ENCODE measurements at regions not wholly inside any gene's neighbourhood (a gene's known extent, or its start where the extent isn't known, plus 50 kb on each side); places are given as distances from the start of the nearest gene placed in this dataset.

GRCh38 chr20:19022118-19022575, 190.3 kb upstream of the SLC24A3 start:
- no peak for TF ChIP-seq EZH2 (IDR thresholded peaks at IDR 0.05)
- TF ChIP-seq FOXP2 (optimal IDR thresholded peaks at IDR 0.05; ENCODE audit: control extremely low read depth, extremely low read length, insufficient read depth), result no peak
- no peak for TF ChIP-seq POLR2AphosphoS5 (IDR thresholded peaks at IDR 0.05; ENCODE audit: borderline replicate concordance, low read depth, low read length)
- DNase-seq (ENCODE audit: low read depth, low spot score), result no peak
- H3K4me3 ChIP-seq, result no peak overlapping the region
- H3K9ac ChIP-seq (ENCODE audit: insufficient read length), result no peak overlapping the region
- no peaks in the 10 kb centered on the region for H3K9me3 ChIP-seq (ENCODE audit: low read depth, low read length)
- H3K27ac ChIP-seq, result no peak overlapping the region
- no peaks in the 10 kb centered on the region for H3K36me3 ChIP-seq (ENCODE audit: insufficient read depth, low read length)

- Histone ChIP-seq H3K9ac (ENCODE audit: insufficient read length) (no peak overlapping the region), H3K36me3 (ENCODE audit: insufficient read depth, low read length) (no peaks in the 10 kb centered on the region), H3K4me3 (no peak overlapping the region), H3K9me3 (ENCODE audit: low read depth, low read length) (no peaks in the 10 kb centered on the region), H3K27ac (no peak overlapping the region)
- no peak for DNase-seq (ENCODE audit: low read depth, low spot score)
- TF ChIP-seq POLR2AphosphoS5 (IDR thresholded peaks at IDR 0.05; ENCODE audit: borderline replicate concordance, low read depth, low read length) (no peak), FOXP2 (optimal IDR thresholded peaks at IDR 0.05; ENCODE audit: control extremely low read depth, extremely low read length, insufficient read depth) (no peak), EZH2 (IDR thresholded peaks at IDR 0.05) (no peak)
These were observed 189.5 kb upstream of the SLC24A3 start for GRCh38 chr20:19022791-19023448.

DNA sequence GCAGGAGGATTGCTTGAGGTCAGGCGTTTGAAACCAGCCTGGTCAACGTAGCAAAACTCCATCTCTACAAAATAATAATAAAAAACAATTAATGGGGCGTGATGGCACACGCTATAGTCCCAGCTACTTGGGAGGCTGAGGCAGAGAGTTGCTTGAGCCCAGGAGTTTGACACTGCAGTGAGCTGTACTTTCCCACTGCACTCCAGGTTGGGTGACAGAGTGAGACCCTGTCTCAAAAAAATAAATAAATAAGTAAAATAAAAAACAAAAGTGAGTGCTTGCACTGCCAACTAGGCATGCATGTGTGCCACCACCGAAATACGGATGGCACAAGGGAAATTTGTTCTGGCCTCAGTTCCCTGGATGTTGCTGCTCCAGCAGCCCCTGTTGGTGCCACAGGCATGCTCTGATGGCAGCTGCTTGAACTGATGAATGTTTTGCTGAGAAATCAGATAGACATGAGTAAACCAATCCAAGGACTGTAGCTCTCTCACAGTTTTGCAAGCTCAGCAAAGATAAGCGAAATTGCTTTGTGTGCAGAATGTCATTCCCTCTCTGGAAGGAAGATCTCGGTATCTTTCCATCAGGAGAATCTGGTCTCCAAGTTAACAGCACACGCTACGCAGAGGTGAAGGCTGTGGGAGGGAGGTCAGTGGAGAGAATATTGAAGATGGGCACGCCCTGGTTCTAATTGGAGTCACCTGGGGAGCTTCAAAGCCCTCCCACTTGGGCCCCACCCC, 188.0 kb upstream of the SLC24A3 start:
- Histone ChIP-seq H3K4me3 (peak overlapping the region; percentile 2; the same call in 1 of the 2 replicates), H3K9me3 (ENCODE audit: low read depth, low read length) (no peaks in the 10 kb centered on the region), H3K27ac (no peak overlapping the region), H3K9ac (ENCODE audit: insufficient read length) (no peak overlapping the region), H3K36me3 (ENCODE audit: insufficient read depth, low read length) (no peaks in the 10 kb centered on the region)
- no peak for DNase-seq (ENCODE audit: low read depth, low spot score)
- no peak for TF ChIP-seq EZH2 (IDR thresholded peaks at IDR 0.05)
- TF ChIP-seq FOXP2 (optimal IDR thresholded peaks at IDR 0.05; ENCODE audit: control extremely low read depth, extremely low read length, insufficient read depth), result no peak
- no peak for TF ChIP-seq POLR2AphosphoS5 (IDR thresholded peaks at IDR 0.05; ENCODE audit: borderline replicate concordance, low read depth, low read length)

GRCh38 chr20:19025430-19026120, 186.9 kb upstream of the SLC24A3 start:
- Histone ChIP-seq H3K27ac (no peak overlapping the region), H3K36me3 (ENCODE audit: insufficient read depth, low read length) (no peaks in the 10 kb centered on the region), H3K9ac (ENCODE audit: insufficient read length) (no peak overlapping the region), H3K9me3 (ENCODE audit: low read depth, low read length) (no peaks in the 10 kb centered on the region), H3K4me3 (no peak overlapping the region)
- TF ChIP-seq FOXP2 (optimal IDR thresholded peaks at IDR 0.05; ENCODE audit: control extremely low read depth, extremely low read length, insufficient read depth) (no peak), POLR2AphosphoS5 (IDR thresholded peaks at IDR 0.05; ENCODE audit: borderline replicate concordance, low read depth, low read length) (no peak), EZH2 (IDR thresholded peaks at IDR 0.05) (no peak)
- no peak for DNase-seq (ENCODE audit: low read depth, low spot score)

DNA sequence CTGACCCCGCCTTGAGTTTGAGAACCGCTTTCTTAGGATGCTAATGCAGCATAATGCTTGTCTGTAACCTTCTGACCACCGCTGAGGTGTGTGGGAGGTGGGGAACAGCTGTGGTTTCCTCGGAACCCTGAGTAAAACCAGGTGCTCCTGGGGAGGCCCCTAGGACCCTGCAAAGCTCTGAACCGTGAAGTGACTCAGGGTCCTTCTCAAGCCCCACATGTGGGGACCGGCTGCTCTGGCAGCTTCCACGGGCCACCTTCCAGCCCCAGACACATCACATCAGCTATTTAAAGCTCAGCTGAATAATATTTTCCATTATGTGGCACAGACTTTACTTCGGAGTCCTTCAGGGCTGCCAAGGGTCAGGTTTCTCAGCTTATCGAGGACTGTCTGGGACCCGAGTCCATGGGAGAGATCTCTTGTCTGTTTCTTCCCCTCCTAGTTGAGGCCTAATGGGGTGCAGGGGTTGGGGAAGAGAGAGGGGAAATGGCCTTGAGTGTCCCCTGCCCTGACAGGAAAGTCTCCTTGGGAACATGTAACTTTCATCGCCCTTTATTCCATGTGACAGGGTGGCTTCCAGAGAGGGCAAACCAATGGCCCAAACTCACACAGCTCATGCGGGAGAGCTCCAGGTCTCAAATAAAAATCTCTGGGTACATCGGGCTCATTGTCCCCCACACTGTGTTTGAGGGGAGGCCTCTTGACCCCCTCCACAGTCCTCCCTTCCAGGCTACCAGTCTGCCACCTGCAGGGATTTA, 186.1 kb upstream of the SLC24A3 start:
- no peak overlapping the region for H3K27ac ChIP-seq
- H3K36me3 ChIP-seq (ENCODE audit: insufficient read depth, low read length), result no peaks in the 10 kb centered on the region
- H3K9me3 ChIP-seq (ENCODE audit: low read depth, low read length), result no peaks in the 10 kb centered on the region
- no peak overlapping the region for H3K4me3 ChIP-seq
- DNase-seq (ENCODE audit: low read depth, low spot score), result no peak
- no peak overlapping the region for H3K9ac ChIP-seq (ENCODE audit: insufficient read length)
- TF ChIP-seq EZH2 (IDR thresholded peaks at IDR 0.05) (no peak), POLR2AphosphoS5 (IDR thresholded peaks at IDR 0.05; ENCODE audit: borderline replicate concordance, low read depth, low read length) (no peak), FOXP2 (optimal IDR thresholded peaks at IDR 0.05; ENCODE audit: control extremely low read depth, extremely low read length, insufficient read depth) (no peak)

DNA sequence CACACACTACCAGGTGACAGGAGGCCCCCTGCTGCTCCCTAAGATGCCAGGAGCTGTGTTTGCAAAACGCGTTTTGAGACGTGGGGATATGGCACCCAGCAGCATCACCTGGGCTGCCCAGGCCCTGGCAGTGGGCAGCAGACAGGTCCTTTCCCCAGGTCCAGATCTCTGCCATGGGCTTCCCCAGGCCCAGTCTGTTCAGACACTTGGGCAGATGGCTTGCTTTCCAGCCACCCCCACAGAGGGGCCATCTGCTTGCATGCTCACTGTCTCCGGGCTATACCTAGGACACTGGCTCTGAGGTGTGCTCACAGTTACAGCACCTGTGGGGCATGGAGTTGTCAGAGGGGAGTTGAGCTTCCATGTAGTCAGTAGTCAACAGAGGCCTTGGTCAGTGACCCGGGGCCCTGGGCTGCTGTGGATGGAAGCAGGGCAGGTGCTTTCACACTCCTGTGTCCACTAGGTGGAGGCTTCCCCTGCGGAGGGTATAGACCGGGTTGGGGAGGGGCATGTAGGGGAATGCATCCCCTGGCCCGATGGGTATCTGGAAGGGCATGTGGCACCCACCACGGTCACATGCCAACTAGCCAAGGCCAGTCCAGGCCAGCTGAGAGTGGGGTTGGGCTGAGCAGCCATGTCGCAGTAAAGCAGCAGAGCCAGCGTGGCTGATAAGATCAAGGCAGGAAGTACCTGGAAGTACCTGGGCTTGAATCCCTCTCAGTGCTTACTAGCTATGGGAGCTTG, 185.4 kb upstream of the SLC24A3 start:
- no peak for TF ChIP-seq FOXP2 (optimal IDR thresholded peaks at IDR 0.05; ENCODE audit: control extremely low read depth, extremely low read length, insufficient read depth)
- TF ChIP-seq POLR2AphosphoS5 (IDR thresholded peaks at IDR 0.05; ENCODE audit: borderline replicate concordance, low read depth, low read length), result no peak
- no peak for TF ChIP-seq EZH2 (IDR thresholded peaks at IDR 0.05)
- H3K36me3 ChIP-seq (ENCODE audit: insufficient read depth, low read length), result no peaks in the 10 kb centered on the region
- DNase-seq (ENCODE audit: low read depth, low spot score), result no peak
- H3K27ac ChIP-seq, result no peak overlapping the region
- no peak overlapping the region for H3K9ac ChIP-seq (ENCODE audit: insufficient read length)
- H3K9me3 ChIP-seq (ENCODE audit: low read depth, low read length), result no peaks in the 10 kb centered on the region
- H3K4me3 ChIP-seq, result no peak overlapping the region

- no peak for DNase-seq (ENCODE audit: low read depth, low spot score)
- H3K36me3 ChIP-seq (ENCODE audit: insufficient read depth, low read length), result no peaks in the 10 kb centered on the region
- H3K9me3 ChIP-seq (ENCODE audit: low read depth, low read length), result no peaks in the 10 kb centered on the region
- no peak for TF ChIP-seq POLR2AphosphoS5 (IDR thresholded peaks at IDR 0.05; ENCODE audit: borderline replicate concordance, low read depth, low read length)
- no peak for TF ChIP-seq FOXP2 (optimal IDR thresholded peaks at IDR 0.05; ENCODE audit: control extremely low read depth, extremely low read length, insufficient read depth)
- no peak for TF ChIP-seq EZH2 (IDR thresholded peaks at IDR 0.05)
- H3K4me3 ChIP-seq, result no peak overlapping the region
- no peak overlapping the region for H3K9ac ChIP-seq (ENCODE audit: insufficient read length)
- no peak overlapping the region for H3K27ac ChIP-seq
These were observed 184.5 kb upstream of the SLC24A3 start for GRCh38 chr20:19027971-19028370.
